ENCODE measurements at regions not wholly inside any gene's neighbourhood (a gene's known extent, or its start where the extent isn't known, plus 50 kb on each side); places are given as distances from the start of the nearest gene placed in this dataset.

- TF ChIP-seq CTCF (IDR thresholded peaks at IDR 0.05) (no peak), EZH2 (IDR thresholded peaks at IDR 0.05; ENCODE audit: borderline replicate concordance, insufficient read depth, low read depth, low read length, poor library complexity, severe bottlenecking) (no peak)
These were observed 264.7 kb upstream of the SPTLC3 start for GRCh38 chr20:12744037-12744436.

All from B cell (primary cell).